Right atrium auricular region (tissue), 2 donors: ENCODE measurements at regions not wholly inside any gene's neighbourhood (a gene's known extent, or its start where the extent isn't known, plus 50 kb on each side); places are given as distances from the start of the nearest gene placed in this dataset.
"Not testable (repeated sequence)": the region's sequence is repeated elsewhere in the genome, so short reads cannot be mapped to it uniquely, and the experiment has no call there.

ENCODE experiments used
- DNase-seq: peaks from one replicate; pipeline ENCODE4 v3.0.0-alpha.2; 2019; ENCODE audit warnings: low spot score
- H3K27ac ChIP-seq, 2 donors: fragments of 200-600 bp; sonication (generic); 1 replicate in 1 of 2; 2 replicates in 1 of 2; pipeline ENCODE4 v1.5.1; 2016 to 2019
- H3K27me3 ChIP-seq, 2 donors: fragments of 200-600 bp; sonication (generic); one replicate each; pipeline versions ENCODE4 v1.5.1 to v1.6.0; 2017 to 2019
- H3K36me3 ChIP-seq: fragments of 200-600 bp; sonication (generic); one replicate; pipeline ENCODE4 v1.5.1; 2016
- H3K4me1 ChIP-seq, 2 donors: fragments of 200-600 bp; sonication (generic); one replicate each; pipeline versions ENCODE4 v1.5.1 to v1.6.0; 2017 to 2019
- H3K4me3 ChIP-seq, 2 donors: fragments of 200-600 bp; sonication (generic); 1 replicate in 1 of 2; 2 replicates in 1 of 2; pipeline ENCODE4 v1.5.1; 2017 to 2019; ENCODE audit warnings: mild to moderate bottlenecking in 1 of 2, moderate library complexity in 1 of 2
- H3K9me3 ChIP-seq, 2 donors: fragments of 200-600 bp; sonication (generic); one replicate each; pipeline ENCODE4 v1.5.1; 2019
- CTCF ChIP-seq, 2 donors: fragments of 200-600 bp; sonication (generic); IDR thresholded peaks; one replicate each; pipeline ENCODE4 v1.5.1; 2019; ENCODE audit warnings: antibody characterized with exemption in 2 of 2

GRCh38 chr7:17581301-17581700, 282.8 kb downstream of the AHR start:
- Histone ChIP-seq H3K27me3 (no peaks in the 10 kb centered on the region), H3K4me1 (no peaks in the 10 kb centered on the region), H3K36me3 (no peaks in the 10 kb centered on the region), H3K27ac (no peak overlapping the region), H3K4me3 (no peak overlapping the region), H3K9me3 (peaks cover 0 to 18% of the 10 kb centered on the region in 2 donors)
- no peak for TF ChIP-seq CTCF (IDR thresholded peaks at IDR 0.05)
- DNase-seq = no peak

- not testable (repeated sequence) for H3K4me1 ChIP-seq, H3K4me3 ChIP-seq, H3K27ac ChIP-seq, H3K36me3 ChIP-seq, DNase-seq, H3K27me3 ChIP-seq
- peaks cover 0 to 10% of the 10 kb centered on the region in 2 donors for H3K9me3 ChIP-seq
These were observed 284.2 kb downstream of the AHR start for GRCh38 chr7:17582696-17583095.

GRCh38 chr7:17583786-17584185, 285.3 kb downstream of the AHR start:
- TF ChIP-seq CTCF (IDR thresholded peaks at IDR 0.05) = no peak
- no peak overlapping the region for H3K27ac ChIP-seq
- no peak overlapping the region for H3K4me3 ChIP-seq
- DNase-seq = no peak
- no peaks in the 10 kb centered on the region for H3K36me3 ChIP-seq
- no peaks in the 10 kb centered on the region for H3K9me3 ChIP-seq
- H3K4me1 ChIP-seq = no peaks in the 10 kb centered on the region
- no peaks in the 10 kb centered on the region for H3K27me3 ChIP-seq

GRCh38 chr7:17584822-17585221, 286.4 kb downstream of the AHR start:
- no peaks in the 10 kb centered on the region for H3K4me1 ChIP-seq
- H3K9me3 ChIP-seq = no peaks in the 10 kb centered on the region
- no peaks in the 10 kb centered on the region for H3K27me3 ChIP-seq

GRCh38 chr7:17586711-17587110, 288.3 kb downstream of the AHR start:
- Histone ChIP-seq H3K36me3 (no peaks in the 10 kb centered on the region), H3K4me1 (no peaks in the 10 kb centered on the region), H3K4me3 (no peak overlapping the region), H3K9me3 (no peaks in the 10 kb centered on the region), H3K27ac (no peak overlapping the region), H3K27me3 (no peaks in the 10 kb centered on the region)
- no peak for DNase-seq
- no peak for TF ChIP-seq CTCF (IDR thresholded peaks at IDR 0.05)

More at GRCh38 chr7:17584822-17585221, 286.4 kb downstream of the AHR start:
- TF ChIP-seq CTCF (IDR thresholded peaks at IDR 0.05) = no peak
- Histone ChIP-seq H3K36me3 (no peaks in the 10 kb centered on the region), H3K27ac (no peak overlapping the region), H3K4me3 (no peak overlapping the region)
- no peak for DNase-seq

GRCh38 chr7:17588730-17589129, 290.3 kb downstream of the AHR start:
- DNase-seq = no peak
- no peaks in the 10 kb centered on the region for H3K27me3 ChIP-seq
- no peaks in the 10 kb centered on the region for H3K9me3 ChIP-seq
- no peak for TF ChIP-seq CTCF (IDR thresholded peaks at IDR 0.05)
- H3K36me3 ChIP-seq = no peaks in the 10 kb centered on the region
- no peak overlapping the region for H3K4me3 ChIP-seq
- H3K27ac ChIP-seq = no peak overlapping the region
- H3K4me1 ChIP-seq = no peaks in the 10 kb centered on the region
